Activated gamma-delta T cell treated with anti-CD3 and anti-CD28 coated beads, Interleukin-2, amount 50 U/mL, for 16 hours (primary cell): ENCODE measurements at regions not wholly inside any gene's neighbourhood (a gene's known extent, or its start where the extent isn't known, plus 50 kb on each side); places are given as distances from the start of the nearest gene placed in this dataset.
"Not testable (repeated sequence)": the region's sequence is repeated elsewhere in the genome, so short reads cannot be mapped to it uniquely, and the experiment has no call there.

Experiments used
- DNase-seq: peaks from one replicate; pipeline ENCODE4 v3.0.0-alpha.2; 2020; ENCODE audit warnings: low read depth

DNA sequence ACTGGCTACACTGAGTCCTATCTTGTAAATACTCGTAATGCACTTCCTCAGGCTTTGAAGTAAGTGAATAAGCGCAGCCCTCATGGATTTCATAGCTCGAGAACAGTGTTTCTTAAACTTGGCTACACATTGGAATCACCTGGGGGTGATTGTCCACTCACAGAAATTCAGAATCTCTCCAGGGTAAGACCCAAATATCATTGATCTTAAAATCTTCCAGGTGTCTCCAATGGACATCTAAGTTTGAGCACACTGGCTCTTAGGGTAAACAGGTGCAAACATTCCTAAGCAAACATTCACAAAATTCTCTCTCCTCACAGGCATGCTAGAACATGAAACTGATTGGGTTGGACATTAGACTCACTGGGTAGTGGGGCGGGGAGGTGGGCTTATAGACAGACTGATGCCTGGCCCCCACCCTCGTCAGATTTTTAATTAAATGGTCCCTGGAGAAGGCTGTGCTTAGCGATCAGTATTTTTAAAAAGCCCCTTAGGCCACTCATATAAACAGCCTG, 279.7 kb upstream of the TBL1XR1 start:
- no peak for DNase-seq

DNA sequence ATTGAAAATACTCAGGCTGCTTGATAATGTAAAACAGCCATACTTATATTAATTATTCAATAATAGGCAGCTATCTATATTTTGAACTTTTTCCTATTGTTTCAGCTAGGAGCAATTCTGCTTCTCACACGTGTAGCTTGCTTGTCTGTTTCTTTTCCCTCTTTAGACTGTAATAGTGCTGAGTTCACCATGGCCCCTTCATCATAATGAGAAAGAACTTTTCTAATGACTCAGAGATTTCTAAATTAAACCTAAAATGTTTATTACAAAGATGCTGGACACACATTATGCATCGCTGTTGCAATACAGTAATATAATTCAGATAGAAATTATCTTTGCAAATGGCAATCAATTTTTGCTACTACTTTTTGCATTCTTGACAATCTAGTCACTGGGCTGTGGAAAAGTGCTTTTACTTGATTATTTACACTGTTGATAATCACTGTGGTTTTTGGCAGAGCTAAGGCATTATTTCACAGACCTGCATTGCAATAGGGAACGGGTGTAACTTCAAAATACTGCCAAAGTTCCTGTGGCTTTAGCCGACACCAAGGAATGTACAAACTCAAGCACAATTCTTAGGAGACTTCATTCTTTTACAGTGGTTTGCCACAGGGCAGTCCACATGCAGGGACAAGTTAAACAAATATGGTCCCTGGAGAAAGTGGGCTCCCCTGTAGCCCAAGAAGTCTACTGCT, 281.0 kb upstream of the TBL1XR1 start:
- DNase-seq, result no peak

DNA sequence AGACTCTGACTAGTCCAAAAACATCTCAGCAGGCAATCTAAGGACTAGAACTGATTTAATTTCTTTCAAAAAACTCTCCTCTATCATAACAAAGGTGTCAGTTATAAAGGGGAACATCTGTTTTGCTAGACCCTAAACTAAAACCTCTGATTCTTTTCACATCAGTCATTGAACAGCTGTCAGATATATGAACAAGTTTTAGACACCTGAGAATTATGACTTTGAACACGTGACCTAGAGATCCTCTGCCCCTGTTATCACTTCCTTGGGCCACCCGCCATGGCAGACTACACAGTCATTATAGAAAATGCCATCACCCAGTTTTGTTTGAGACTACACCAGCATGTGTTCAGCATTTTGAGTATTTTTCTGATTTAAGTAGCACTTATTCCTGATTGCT, 282.3 kb upstream of the TBL1XR1 start:
- DNase-seq, result no peak

GRCh38 chr3:177481329-177481728, 284.0 kb upstream of the TBL1XR1 start:
- DNase-seq, result no peak

- DNase-seq, result no peak
Measured at GRCh38 chr3:177482048-177482691, 284.9 kb upstream of the TBL1XR1 start.

DNA sequence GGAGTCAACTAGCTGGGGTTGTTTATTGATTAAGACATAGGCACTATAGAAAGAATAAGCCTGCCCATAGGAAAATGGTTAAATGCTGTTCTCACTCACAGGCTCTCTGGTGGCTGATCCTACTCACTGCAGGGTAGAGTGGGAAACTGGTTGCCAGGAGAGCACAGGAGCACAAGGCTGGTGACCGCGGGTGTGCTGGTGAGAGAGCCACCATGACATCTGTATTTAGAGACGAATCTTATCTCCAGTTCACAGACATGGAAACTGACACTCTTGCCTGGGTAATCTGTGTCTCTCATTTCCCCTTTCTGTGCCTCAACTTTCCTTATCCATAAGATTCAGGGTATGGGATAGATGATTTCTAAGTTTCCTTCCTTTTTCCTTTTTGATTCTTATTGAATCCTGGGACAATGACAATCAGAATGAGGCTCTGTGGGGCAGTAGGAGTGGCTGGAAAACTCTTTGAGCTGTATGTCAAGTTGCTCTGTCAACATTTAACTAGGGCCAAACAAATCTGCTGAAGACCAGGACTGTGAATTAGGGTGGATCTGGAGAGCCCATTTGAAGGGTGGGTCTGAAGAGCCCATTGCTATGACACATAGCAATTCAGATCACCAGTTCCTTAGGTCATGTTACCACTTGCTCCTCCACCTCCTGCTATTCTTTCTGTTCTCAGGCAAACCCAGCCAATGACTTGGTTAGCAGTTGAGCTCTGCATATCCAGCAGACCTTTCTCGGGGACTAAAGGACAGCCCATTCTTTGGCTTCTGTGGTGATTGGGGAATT, 286.1 kb upstream of the TBL1XR1 start:
- DNase-seq, result no peak

DNA sequence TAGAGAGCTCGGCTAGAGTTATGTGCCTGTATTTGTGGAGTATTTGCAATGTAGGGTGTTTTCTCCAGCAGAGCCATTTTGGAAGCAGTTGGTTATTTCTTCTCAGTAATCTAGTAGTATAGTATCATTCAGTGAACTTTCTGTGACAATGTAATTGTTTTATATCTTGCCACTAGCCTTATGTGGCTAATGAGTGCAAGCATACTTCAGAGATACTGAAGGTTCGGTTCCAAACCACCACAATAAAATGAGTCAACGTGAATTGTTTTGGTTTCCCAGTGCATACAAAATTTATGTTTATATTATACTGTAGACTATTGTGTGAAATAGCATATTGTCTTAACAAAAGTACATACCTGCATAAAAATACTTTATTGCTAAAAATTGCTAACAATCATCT, 286.9 kb upstream of the TBL1XR1 start:
- no peak for DNase-seq

GRCh38 chr3:177484926-177485325, 287.6 kb upstream of the TBL1XR1 start:
- DNase-seq, result no peak

- DNase-seq, result no peak
Measured at GRCh38 chr3:177487635-177488186, 290.4 kb upstream of the TBL1XR1 start.

DNA sequence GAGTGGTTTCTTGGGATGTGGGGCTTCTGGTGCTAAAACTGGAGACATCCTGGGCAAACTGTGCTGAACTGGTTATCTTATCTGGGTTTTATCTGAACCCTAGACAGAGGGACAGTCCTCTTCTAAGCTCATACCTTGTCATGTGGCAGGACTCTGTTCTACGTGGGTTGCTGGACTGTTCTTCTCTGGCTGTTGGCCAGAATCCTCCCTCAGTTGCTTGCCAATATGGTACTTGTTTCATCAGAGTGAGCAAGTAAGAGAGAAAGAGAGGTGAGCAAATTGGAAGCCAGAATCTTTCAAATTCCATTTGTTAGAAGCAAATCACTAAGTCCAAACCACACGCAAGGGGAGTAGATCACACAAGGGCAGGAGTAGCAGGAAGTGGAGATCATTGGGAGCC, 291.5 kb upstream of the TBL1XR1 start:
- no peak for DNase-seq

DNA sequence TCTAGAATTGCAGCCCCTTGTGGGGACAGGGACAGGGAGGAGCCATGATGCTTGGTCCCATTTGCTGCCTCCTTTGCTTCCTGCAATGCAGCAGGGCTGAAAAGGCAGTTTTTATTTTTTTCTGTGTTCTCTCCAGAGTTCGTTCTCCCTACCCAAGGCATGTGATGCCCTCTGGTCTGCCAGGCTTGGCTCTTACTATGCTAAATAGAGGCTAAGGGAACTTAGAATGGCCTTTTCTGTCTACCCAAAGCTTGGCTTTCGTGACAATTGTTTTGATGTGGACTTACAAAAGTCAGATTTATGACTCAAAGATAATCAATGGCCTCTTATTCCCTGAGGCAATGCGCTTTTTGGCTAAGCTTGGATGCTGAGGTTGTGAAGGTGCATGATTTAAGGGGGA, 293.3 kb upstream of the TBL1XR1 start:
- DNase-seq, result no peak

DNA sequence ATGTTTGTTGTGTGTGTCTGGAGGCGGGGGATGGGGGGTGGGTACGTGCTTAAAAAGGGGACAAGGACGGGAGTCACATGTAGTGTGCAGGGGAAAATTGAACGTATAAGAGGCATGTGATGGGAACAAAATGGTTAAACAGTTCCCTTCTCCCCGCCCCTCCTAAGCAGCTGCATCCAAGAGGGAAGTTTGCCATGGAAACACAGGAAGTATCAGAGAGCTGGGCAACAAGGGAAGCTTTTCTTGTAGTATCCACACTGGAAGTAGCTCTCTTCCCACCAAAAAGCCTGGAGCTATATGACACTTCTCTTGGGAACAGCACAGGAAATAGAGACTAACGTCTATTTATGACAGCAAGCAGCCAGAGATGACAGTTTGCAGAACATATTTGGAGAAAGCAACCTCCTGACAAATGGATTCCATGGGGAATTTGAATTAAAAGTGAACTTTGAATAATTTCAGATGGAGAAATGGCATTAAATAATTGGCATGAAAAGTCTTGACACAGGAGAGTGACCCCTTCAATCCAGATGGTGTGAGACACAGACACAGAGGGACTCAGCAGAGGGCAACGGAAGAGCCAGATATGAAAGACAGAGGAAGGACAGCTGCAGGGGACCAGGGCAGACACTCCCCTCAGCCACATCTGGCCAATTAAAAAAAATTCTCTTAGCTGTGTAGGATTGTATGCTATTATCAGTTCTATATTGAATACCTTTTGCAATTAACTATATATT, 294.2 kb upstream of the TBL1XR1 start:
- no peak for DNase-seq

DNA sequence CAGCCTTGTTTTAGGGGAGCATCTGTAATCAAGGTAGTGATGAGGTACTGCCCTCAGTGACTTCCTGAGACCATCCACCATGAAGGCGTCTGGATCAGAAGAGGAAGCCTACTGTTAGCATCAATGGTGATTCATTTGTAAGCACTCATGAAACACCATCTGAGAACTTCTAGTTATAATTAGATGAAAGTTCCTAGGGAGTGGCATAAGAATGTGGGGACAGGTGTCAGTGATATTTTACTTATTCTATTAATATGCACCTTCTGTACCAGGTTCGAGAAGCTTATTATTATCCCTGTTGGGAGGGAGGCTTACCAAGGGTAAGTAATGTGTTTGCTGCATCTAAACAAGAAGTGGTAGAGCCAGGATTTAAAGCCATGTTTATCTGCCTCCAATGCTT, 295.8 kb upstream of the TBL1XR1 start:
- DNase-seq, result no peak

GRCh38 chr3:177494216-177494615, 296.9 kb upstream of the TBL1XR1 start:
- DNase-seq, result no peak

GRCh38 chr3:177495566-177495965, 298.3 kb upstream of the TBL1XR1 start:
- DNase-seq, result no peak

DNA sequence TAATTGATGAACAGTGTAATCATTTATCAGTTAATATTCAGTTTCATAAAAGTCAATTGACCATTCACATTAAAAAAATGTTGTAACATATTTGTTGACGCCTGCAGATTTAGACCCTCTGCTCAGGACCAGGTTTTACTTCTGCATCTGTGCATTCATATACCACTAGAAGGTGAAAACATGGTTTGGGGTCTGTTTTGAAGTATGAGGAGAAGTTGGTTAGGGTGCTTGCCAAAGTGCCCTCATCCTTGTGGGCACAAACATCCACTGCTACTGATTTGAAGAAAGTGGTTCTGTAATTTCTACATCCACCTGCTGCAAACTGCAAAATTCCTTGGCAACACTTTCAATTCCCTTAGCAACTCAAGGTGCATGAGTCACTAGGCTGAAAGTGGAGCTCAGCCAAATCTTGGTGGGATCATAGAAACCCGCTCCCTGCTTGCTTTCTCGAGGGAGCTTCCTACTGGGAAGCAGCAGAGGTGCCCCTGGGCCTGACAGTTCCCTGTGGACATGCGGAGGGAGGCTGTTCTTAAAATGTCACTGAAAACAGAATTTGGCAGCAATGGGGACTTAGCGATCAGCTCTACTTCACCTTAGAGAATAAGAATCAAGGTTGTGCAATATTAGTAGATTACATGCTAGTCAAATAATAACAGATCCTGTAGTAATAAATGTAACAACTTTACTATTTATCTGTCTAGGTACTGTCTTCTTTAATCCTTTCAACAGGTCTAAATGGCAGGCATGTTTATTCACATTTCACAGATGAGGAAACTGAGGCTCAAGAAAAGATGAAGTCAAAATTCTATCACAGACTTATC, 301.0 kb upstream of the TBL1XR1 start:
- DNase-seq, result no peak

GRCh38 chr3:177499039-177499438, 301.8 kb upstream of the TBL1XR1 start:
- not testable (repeated sequence) for DNase-seq

- DNase-seq, result no peak
Measured at GRCh38 chr3:177499779-177500423, 302.6 kb upstream of the TBL1XR1 start.

- no peak for DNase-seq
Measured at GRCh38 chr3:177510693-177511216, 313.5 kb upstream of the TBL1XR1 start.
